Thoracic aorta (tissue), 2 donors: ENCODE measurements at regions not wholly inside any gene's neighbourhood (a gene's known extent, or its start where the extent isn't known, plus 50 kb on each side); places are given as distances from the start of the nearest gene placed in this dataset.

Experiments used
- ATAC-seq: fragments of 150-250 bp; one replicate; pipeline ENCODE4 v1.8.0; 2017; ENCODE audit warnings: low read depth; ENCODE audit not compliant: insufficient number of reproducible peaks, low FRiP score
- DNase-seq: peaks from one replicate; pipeline ENCODE4 v3.0.0-alpha.2; 2020; ENCODE audit warnings: low spot score
- H3K27ac ChIP-seq, 2 donors: fragments of 200-600 bp; sonication (generic); 1 replicate in 1 of 2; 2 replicates in 1 of 2; pipeline ENCODE4 v1.5.1; 2016; ENCODE audit warnings: mild to moderate bottlenecking in 2 of 2, moderate library complexity in 2 of 2
- H3K27me3 ChIP-seq: fragments of 200-600 bp; sonication (generic); replicated peaks from 2 replicates; pipeline ENCODE4 v1.6.0; 2016; ENCODE audit warnings: mild to moderate bottlenecking; ENCODE audit not compliant: insufficient read depth
- H3K36me3 ChIP-seq: fragments of 200-600 bp; sonication (generic); one replicate; pipeline ENCODE4 v1.5.1; 2016
- H3K4me1 ChIP-seq, 2 donors: fragments of 200-600 bp; sonication (generic); 1 replicate in 1 of 2; 2 replicates in 1 of 2; pipeline versions ENCODE4 v1.5.1 to v1.6.0; 2016; ENCODE audit warnings: low read depth in 2 of 2, mild to moderate bottlenecking in 1 of 2; ENCODE audit not compliant: control insufficient read depth in 1 of 2
- H3K4me3 ChIP-seq: fragments of 200-600 bp; sonication (generic); 2 replicates; pipeline ENCODE4 v1.5.1; 2016; ENCODE audit warnings: mild to moderate bottlenecking
- H3K9me3 ChIP-seq: fragments of 200-600 bp; sonication (generic); 2 replicates; pipeline ENCODE4 v1.5.1; 2016
- CTCF ChIP-seq: fragments of 200-600 bp; sonication (generic); IDR thresholded peaks from one replicate; pipeline ENCODE4 v1.5.1; 2019; ENCODE audit warnings: antibody characterized with exemption

GRCh38 chr5:105726093-105726492 is 1944.6 kb downstream of the EFNA5 start:
- ATAC-seq, result no peak
- Histone ChIP-seq H3K27me3 (no peaks in the 10 kb centered on the region), H3K9me3 (no peaks in the 10 kb centered on the region), H3K4me3 (no peak overlapping the region), H3K4me1 (no peaks in the 10 kb centered on the region), H3K27ac (no peak overlapping the region), H3K36me3 (no peaks in the 10 kb centered on the region)
- no peak for DNase-seq
- TF ChIP-seq CTCF, result no peak

DNA sequence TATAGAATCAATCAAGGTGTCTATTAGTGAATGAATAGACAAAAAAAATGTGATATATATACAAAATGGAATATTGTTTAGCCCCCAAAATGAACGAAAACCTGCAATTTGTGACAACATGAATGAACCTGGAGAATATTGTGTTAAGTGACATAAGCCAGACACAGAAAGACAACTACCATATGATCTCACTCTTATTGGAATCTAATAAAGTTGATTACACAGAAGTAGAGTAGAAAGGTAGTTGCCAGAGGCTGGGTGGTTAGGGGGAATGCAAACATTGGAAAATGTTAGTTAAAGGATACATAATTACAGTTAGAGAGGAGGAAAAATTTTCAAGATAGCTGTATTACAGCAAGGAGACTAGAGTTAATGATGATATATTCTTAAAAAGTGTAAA is 1962.3 kb downstream of the EFNA5 start:
- H3K27ac ChIP-seq, result no peak overlapping the region
- peaks cover 5% of the 10 kb centered on the region for H3K9me3 ChIP-seq
- H3K27me3 ChIP-seq, result no peaks in the 10 kb centered on the region
- no peak for TF ChIP-seq CTCF
- H3K4me3 ChIP-seq, result no peak overlapping the region
- no peaks in the 10 kb centered on the region for H3K4me1 ChIP-seq
- ATAC-seq, result no peak
- DNase-seq, result no peak
- H3K36me3 ChIP-seq, result no peaks in the 10 kb centered on the region

- Histone ChIP-seq H3K4me1 (no peaks in the 10 kb centered on the region), H3K27ac (no peak overlapping the region), H3K36me3 (no peaks in the 10 kb centered on the region), H3K27me3 (no peaks in the 10 kb centered on the region), H3K4me3 (no peak overlapping the region), H3K9me3 (peaks cover 17% of the 10 kb centered on the region)
- no peak for ATAC-seq
- no peak for DNase-seq
- TF ChIP-seq CTCF, result no peak
These were observed 1968.4 kb downstream of the EFNA5 start for GRCh38 chr5:105702323-105702722.

DNA sequence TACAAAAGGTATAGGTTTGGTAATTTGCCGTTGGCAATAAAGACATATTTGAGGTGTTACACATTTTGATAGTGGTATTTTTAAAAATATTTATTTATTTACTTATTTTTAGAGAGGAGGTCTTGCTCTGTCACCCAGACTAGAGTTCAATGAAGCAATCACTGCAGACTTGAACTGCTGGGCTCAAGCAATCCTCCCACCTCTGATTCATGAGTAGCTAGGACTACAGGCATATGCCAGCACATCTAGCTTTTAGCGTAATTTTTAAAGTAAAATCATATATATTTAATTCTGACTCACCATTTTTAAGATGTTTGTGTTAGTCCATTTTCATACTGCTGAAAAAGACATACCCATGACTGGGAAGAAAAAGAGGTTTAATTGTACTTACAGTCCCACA is 1974.3 kb downstream of the EFNA5 start:
- Histone ChIP-seq H3K4me3 (no peak overlapping the region), H3K36me3 (no peaks in the 10 kb centered on the region), H3K27ac (no peak overlapping the region), H3K9me3 (no peaks in the 10 kb centered on the region), H3K27me3 (no peaks in the 10 kb centered on the region), H3K4me1 (no peaks in the 10 kb centered on the region)
- TF ChIP-seq CTCF, result no peak
- DNase-seq (no peak), ATAC-seq (no peak)

DNA sequence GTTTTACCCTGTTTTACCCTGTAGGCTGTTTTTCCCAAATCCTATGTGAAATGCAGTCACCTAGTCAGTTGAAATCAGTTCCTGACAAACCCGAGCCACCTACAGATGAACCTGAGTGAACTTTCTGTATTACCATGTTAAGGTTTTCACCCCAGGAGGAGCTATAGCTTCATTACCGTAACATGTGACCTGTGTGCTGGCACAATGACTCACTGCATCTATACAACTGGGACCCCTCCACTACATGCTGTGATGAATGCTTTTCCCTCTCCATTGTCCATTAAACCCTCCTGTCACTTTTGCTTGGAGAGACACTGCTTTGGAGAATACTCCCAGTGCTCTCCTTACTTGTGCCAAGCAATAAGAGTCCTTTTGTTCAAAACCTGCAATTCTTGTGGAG is 1974.8 kb downstream of the EFNA5 start:
- no peak for ATAC-seq
- TF ChIP-seq CTCF, result no peak
- H3K27me3 ChIP-seq, result no peaks in the 10 kb centered on the region
- H3K36me3 ChIP-seq, result no peaks in the 10 kb centered on the region
- H3K27ac ChIP-seq, result no peak overlapping the region
- H3K4me1 ChIP-seq, result no peaks in the 10 kb centered on the region
- no peak for DNase-seq
- H3K4me3 ChIP-seq, result no peak overlapping the region
- no peaks in the 10 kb centered on the region for H3K9me3 ChIP-seq
